IMR-90 (cell line): ENCODE measurements at regions not wholly inside any gene's neighbourhood (a gene's known extent, or its start where the extent isn't known, plus 50 kb on each side); places are given as distances from the start of the nearest gene placed in this dataset.

ENCODE experiments used
- ATAC-seq: fragments of 200-7000 bp; cut with Tn5 transposase; 2 replicates; pipeline ENCODE4 v1.9.1; 2020; ENCODE audit warnings: low read depth, mild to moderate bottlenecking, moderate library complexity
- BruUV-seq: library from RNA; stranded (reverse); fragments of 400-500 nt; replicated peaks from 2 replicates; lab custom pipeline; 2021; lab: Mats Ljungman, UMichigan
- CTCF ChIA-PET: fragments of 300-600 bp; formaldehyde crosslinking; extraction: SDS; loops from one replicate; lab custom pipeline; 2021; ENCODE audit warnings: antibody characterized with exemption; lab: Yijun Ruan, JAX
- POLR2A ChIA-PET: fragments of 300-600 bp; sonication (Branson Sonifier 250); formaldehyde crosslinking; loops from one replicate; lab custom pipeline; 2022; ENCODE audit warnings: antibody characterized with exemption; ENCODE audit not compliant: unreplicated experiment; lab: Charles Lee
- DNase-seq: peaks from one replicate; pipeline ENCODE4 v3.0.0; 2013
- H2AFZ ChIP-seq: replicated peaks from 2 replicates; pipeline ENCODE3; 2013; ENCODE audit warnings: low read length, mild to moderate bottlenecking; ENCODE audit not compliant: poor library complexity
- H2AK5ac ChIP-seq: 2 replicates; pipeline ENCODE4 v1.6.1; 2013; ENCODE audit warnings: low read depth, low read length, inconsistent platforms
- H2AK9ac ChIP-seq: replicated peaks from 2 replicates; pipeline ENCODE3; 2013; ENCODE audit warnings: mild to moderate bottlenecking, low read depth, low read length, moderate library complexity; ENCODE audit not compliant: poor library complexity
- H2BK120ac ChIP-seq: 2 replicates; pipeline ENCODE4 v1.6.1; 2013; ENCODE audit warnings: low read depth, low read length, inconsistent platforms
- H2BK15ac ChIP-seq: 3 replicates; pipeline ENCODE4 v1.6.1; 2013; ENCODE audit warnings: low read depth, low read length, inconsistent platforms
- H2BK20ac ChIP-seq: 2 replicates; pipeline ENCODE4 v1.6.1; 2013; ENCODE audit warnings: low read depth, mild to moderate bottlenecking, inconsistent platforms, low read length, moderate library complexity
- H2BK5ac ChIP-seq: 2 replicates; pipeline ENCODE4 v1.6.1; 2013; ENCODE audit warnings: mild to moderate bottlenecking, low read depth, low read length, inconsistent platforms; ENCODE audit not compliant: poor library complexity, severe bottlenecking
- H3K14ac ChIP-seq: replicated peaks from 2 replicates; pipeline ENCODE4 v1.6.1; 2013; ENCODE audit warnings: low read depth, low read length, inconsistent platforms
- H3K18ac ChIP-seq: 2 replicates; pipeline ENCODE4 v1.6.1; 2013; ENCODE audit warnings: low read depth, low read length, control low read depth
- H3K23ac ChIP-seq: 2 replicates; pipeline ENCODE4 v1.6.1; 2013; ENCODE audit warnings: low read depth, low read length, inconsistent platforms
- H3K27ac ChIP-seq: 2 replicates; pipeline ENCODE4 v1.5.1; 2013; ENCODE audit warnings: mild to moderate bottlenecking, control low read depth, low read length; ENCODE audit not compliant: insufficient read depth
- H3K27me3 ChIP-seq: 2 replicates; pipeline ENCODE4 v1.6.1; 2013; ENCODE audit warnings: low read length; ENCODE audit not compliant: control insufficient read depth, insufficient read depth
- H3K36me3 ChIP-seq: 2 replicates; pipeline ENCODE4 v1.6.1; 2013; ENCODE audit warnings: low read length, mixed read lengths; ENCODE audit not compliant: control insufficient read depth, insufficient read depth
- H3K4ac ChIP-seq: 2 replicates; pipeline ENCODE4 v1.6.1; 2013; ENCODE audit warnings: low read depth, low read length, inconsistent platforms
- H3K4me1 ChIP-seq: 2 replicates; pipeline ENCODE4 v1.6.1; 2013; ENCODE audit warnings: low read length, mixed read lengths; ENCODE audit not compliant: control insufficient read depth, insufficient read depth
- H3K4me2 ChIP-seq: 2 replicates; pipeline ENCODE4 v1.6.1; 2013; ENCODE audit warnings: low read depth, mild to moderate bottlenecking, control low read depth, low read length, moderate library complexity
- H3K4me3 ChIP-seq: 2 replicates; pipeline ENCODE4 v1.5.1; 2013; ENCODE audit warnings: low read depth, mild to moderate bottlenecking, control low read depth, low read length, moderate library complexity; ENCODE audit not compliant: insufficient read depth
- H3K56ac ChIP-seq: 2 replicates; pipeline ENCODE4 v1.6.1; 2013; ENCODE audit warnings: low read length, inconsistent platforms; ENCODE audit not compliant: insufficient read depth; ENCODE audit errors: extremely low read depth
- H3K79me1 ChIP-seq, 2 experiments: 2 replicates each; pipeline ENCODE4 v1.6.1; 2013; ENCODE audit warnings: low read length in 2 of 2, inconsistent platforms in 1 of 2, low read depth in 1 of 2
- H3K9ac ChIP-seq: 2 replicates; pipeline ENCODE4 v1.6.1; 2013; ENCODE audit warnings: low read depth, low read length, control low read depth
- H3K9me1 ChIP-seq: 2 replicates; pipeline ENCODE4 v1.6.1; 2013; ENCODE audit warnings: low read length, inconsistent platforms; ENCODE audit not compliant: insufficient read depth
- H3K9me3 ChIP-seq: 2 replicates; pipeline ENCODE4 v1.6.1; 2013; ENCODE audit warnings: low read length; ENCODE audit not compliant: control insufficient read depth, insufficient read depth
- H4K20me1 ChIP-seq: 2 replicates; pipeline ENCODE4 v1.6.1; 2013; ENCODE audit warnings: low read length, inconsistent platforms; ENCODE audit not compliant: insufficient read depth
- H4K5ac ChIP-seq: 2 replicates; pipeline ENCODE4 v1.6.1; 2013; ENCODE audit warnings: mild to moderate bottlenecking, low read depth, low read length, control low read depth
- H4K8ac ChIP-seq, 2 experiments: 2 replicates each; pipeline ENCODE4 v1.6.1; 2013; ENCODE audit warnings: low read depth in 2 of 2, low read length in 2 of 2, control low read depth in 1 of 2, inconsistent platforms in 1 of 2
- H4K91ac ChIP-seq: 2 replicates; pipeline ENCODE4 v1.6.1; 2013; ENCODE audit warnings: low read depth, low read length, inconsistent platforms; ENCODE audit not compliant: insufficient read depth
- BHLHE40 ChIP-seq: fragments of 150-350 bp; IDR thresholded peaks from 2 replicates; pipeline ENCODE4 v1.6.1; 2016; ENCODE audit warnings: mild to moderate bottlenecking, low read depth, low read length
- CEBPB ChIP-seq: IDR thresholded peaks from 2 replicates; pipeline ENCODE4 v1.6.1; 2012; ENCODE audit warnings: low read depth, low read length, improper control_type of control experiment
- CHD1 ChIP-seq: IDR thresholded peaks from 2 replicates; pipeline ENCODE4 v1.6.1; 2012; ENCODE audit warnings: low read depth, low read length, improper control_type of control experiment
- CTCF ChIP-seq: conservative IDR thresholded peaks from 2 replicates; pipeline ENCODE4 v1.5.1; 2012; ENCODE audit warnings: mild to moderate bottlenecking, low read depth, low read length, improper control_type of control experiment
- FOS ChIP-seq: fragments of 150-350 bp; IDR thresholded peaks from 2 replicates; pipeline ENCODE4 v1.6.1; 2016; ENCODE audit warnings: low read depth, low read length
- MAFK ChIP-seq: IDR thresholded peaks from 2 replicates; pipeline ENCODE4 v1.6.1; 2012; ENCODE audit warnings: low read depth, low read length, improper control_type of control experiment
- MAZ ChIP-seq: IDR thresholded peaks from 2 replicates; pipeline ENCODE4 v1.6.1; 2012; ENCODE audit warnings: low read depth, mild to moderate bottlenecking, low read length, improper control_type of control experiment, moderate library complexity, borderline replicate concordance
- MXI1 ChIP-seq: IDR thresholded peaks from 2 replicates; pipeline ENCODE4 v1.6.1; 2012; ENCODE audit warnings: low read depth, mild to moderate bottlenecking, low read length, moderate library complexity, borderline replicate concordance
- NFE2L2 ChIP-seq: fragments of 150-350 bp; IDR thresholded peaks from 2 replicates; pipeline ENCODE4 v1.6.1; 2016; ENCODE audit warnings: low read depth, mild to moderate bottlenecking, low read length
- POLR2A ChIP-seq: IDR thresholded peaks from 2 replicates; pipeline ENCODE4 v1.6.1; 2012; ENCODE audit warnings: mild to moderate bottlenecking, low read depth, low read length
- RFX5 ChIP-seq: IDR thresholded peaks from 2 replicates; pipeline ENCODE4 v1.8.0; 2012; ENCODE audit warnings: low read depth, mild to moderate bottlenecking, low read length, moderate library complexity
- SMC3 ChIP-seq: fragments of 150-350 bp; IDR thresholded peaks from 2 replicates; pipeline ENCODE4 v1.6.1; 2016; ENCODE audit warnings: low read depth, mild to moderate bottlenecking, antibody characterized with exemption, low read length, moderate library complexity
- USF2 ChIP-seq: fragments of 150-350 bp; IDR thresholded peaks from 2 replicates; pipeline ENCODE4 v1.6.1; 2017; ENCODE audit warnings: mild to moderate bottlenecking, antibody characterized with exemption, low read length, low read depth
- WGBS, 2 experiments: methylation state at CpG; one replicate each; pipeline versions ENCODE4 v1.1.5 to v1.1.7; 2013; ENCODE audit warnings: missing lambda C conversion rate in 2 of 2; ENCODE audit not compliant: insufficient read length in 1 of 2; ENCODE audit errors: extremely low coverage in 2 of 2; 5-methylcytosine and 5-hydroxymethylcytosine counted together
- dilution Hi-C: fragments of 300-500 bp; cut with HindIII; formaldehyde crosslinking; loops from one replicate; pipeline ENCODE4 v1.14.3; 2018; ENCODE audit warnings: low sequenced_read_pairs; ENCODE audit not compliant: unreplicated experiment
- in situ Hi-C: fragments of 300-500 bp; cut with MboI; formaldehyde crosslinking; loops from 3 replicates; pipeline ENCODE4 v1.14.3; 2019; ENCODE audit warnings: low sequenced_read_pairs, inconsistent platforms, mixed read lengths
- intact Hi-C: fragments of 100-400 bp; cut with micrococcal nuclease; formaldehyde crosslinking; loops from 2 replicates; pipeline ENCODE4 v1.10.0; 2022

GRCh38 chr4:33649471-33649870, 2594.8 kb downstream of the ARAP2 start:
- H2BK15ac ChIP-seq: no peak overlapping the region
- ATAC-seq: no peak
- H2BK120ac ChIP-seq: no peak overlapping the region
- H3K4me1 ChIP-seq: no peaks in the 10 kb centered on the region
- no peak overlapping the region for H3K27ac ChIP-seq
- no peaks in the 10 kb centered on the region for H3K36me3 ChIP-seq
- H3K56ac ChIP-seq: no peak overlapping the region
- no TSS peak for BruUV-seq
- no peaks in the 10 kb centered on the region for H3K9me3 ChIP-seq
- no peak overlapping the region for H4K5ac ChIP-seq
- H2AFZ ChIP-seq: no peak overlapping the region
- H3K23ac ChIP-seq: no peak overlapping the region
- H2AK5ac ChIP-seq: no peak overlapping the region
- TF ChIP-seq NFE2L2 (no peak), CHD1 (no peak), FOS (no peak), MAZ (no peak), RFX5 (no peak), POLR2A (no peak), USF2 (no peak), MAFK (no peak), BHLHE40 (no peak), SMC3 (no peak), CEBPB (no peak), MXI1 (no peak), CTCF (no peak)
- no peak overlapping the region for H3K4me2 ChIP-seq
- no peak overlapping the region for H2AK9ac ChIP-seq
- no peak overlapping the region for H3K14ac ChIP-seq
- dilution Hi-C loops: no loop called here
- no peak overlapping the region for H3K4ac ChIP-seq
- H3K9ac ChIP-seq: no peak overlapping the region
- DNase-seq: no peak
- H2BK20ac ChIP-seq: no peak overlapping the region
- no peaks in the 10 kb centered on the region for H3K9me1 ChIP-seq
- POLR2A ChIA-PET: no interaction called here
- no CpG with 5 or more reads among the region's 1 CpG for WGBS, 2 experiments
- in situ Hi-C loops: no loop called here
- CTCF ChIA-PET: interaction anchor here (0.6 to 1.5 kb wide), 3 partner anchors 270 to 1051 kb away, joined by 3 to 4 read pairs (median 4); no protein-coding TSS in a partner anchor
- intact Hi-C loops: loop anchor here (5.0 kb wide), 1 partner anchor 1073 kb away; no protein-coding TSS in a partner anchor
- no peak overlapping the region for H4K8ac ChIP-seq
- no peaks in the 10 kb centered on the region for H4K20me1 ChIP-seq
- H3K18ac ChIP-seq: no peak overlapping the region
- no peak overlapping the region for H2BK5ac ChIP-seq
- no peaks in the 10 kb centered on the region for H3K27me3 ChIP-seq
- H3K4me3 ChIP-seq: no peak overlapping the region
- no peaks in the 10 kb centered on the region for H3K79me1 ChIP-seq
- no peak overlapping the region for H4K91ac ChIP-seq
